Vagina (tissue), 2 donors: ENCODE measurements at regions not wholly inside any gene's neighbourhood (a gene's known extent, or its start where the extent isn't known, plus 50 kb on each side); places are given as distances from the start of the nearest gene placed in this dataset.

Experiments used
- DNase-seq, 2 donors: peaks; one replicate each; pipeline ENCODE4 v3.0.0-alpha.2; 2017; ENCODE audit errors: extremely low spot score in 2 of 2
- H3K27ac ChIP-seq: fragments of 200-600 bp; sonication (generic); one replicate; pipeline ENCODE4 v1.5.1; 2019
- H3K27me3 ChIP-seq: fragments of 200-600 bp; sonication (generic); one replicate; pipeline ENCODE4 v1.5.1; 2019
- H3K36me3 ChIP-seq, 2 donors: fragments of 200-600 bp; sonication (generic); one replicate each; pipeline ENCODE4 v1.5.1; 2017 to 2019
- H3K4me1 ChIP-seq: fragments of 200-600 bp; sonication (generic); one replicate; pipeline ENCODE4 v1.5.1; 2019
- H3K4me3 ChIP-seq, 2 donors: fragments of 200-600 bp; sonication (generic); 1 replicate in 1 of 2; 2 replicates in 1 of 2; pipeline ENCODE4 v1.5.1; 2016 to 2019
- H3K9me3 ChIP-seq: fragments of 200-600 bp; sonication (generic); one replicate; pipeline ENCODE4 v1.5.1; 2019
- POLR2A ChIP-seq, 2 donors: fragments of 450-650 bp; IDR thresholded peaks; one replicate each; pipeline ENCODE4 v1.6.1; 2017; ENCODE audit warnings: antibody characterized with exemption in 2 of 2, mild to moderate bottlenecking in 2 of 2, moderate library complexity in 2 of 2
- POLR2AphosphoS5 ChIP-seq, 2 donors: sonication (generic); formaldehyde crosslinking; IDR thresholded peaks; one replicate each; pipeline ENCODE4 v1.9.0; 2017; ENCODE audit warnings: antibody characterized with exemption in 2 of 2, mild to moderate bottlenecking in 2 of 2, low read depth in 1 of 2; ENCODE audit not compliant: insufficient read depth in 1 of 2
- intact Hi-C: fragments of 100-400 bp; cut with DNase I; formaldehyde crosslinking; loops from one replicate; pipeline ENCODE4 v1.15.1; 2023
- TF ChIP-seq, protein P1 (sequence below), 3 experiments: fragments of 450-650 bp in 2 of 3; fragments of 200-600 bp in 1 of 3; sonication (generic) in 1 of 3; IDR thresholded peaks; one replicate each; pipeline ENCODE4 v1.5.1; 2017 to 2019; ENCODE audit warnings: antibody characterized with exemption in 3 of 3, mild to moderate bottlenecking in 2 of 3, moderate library complexity in 2 of 3

DNA sequence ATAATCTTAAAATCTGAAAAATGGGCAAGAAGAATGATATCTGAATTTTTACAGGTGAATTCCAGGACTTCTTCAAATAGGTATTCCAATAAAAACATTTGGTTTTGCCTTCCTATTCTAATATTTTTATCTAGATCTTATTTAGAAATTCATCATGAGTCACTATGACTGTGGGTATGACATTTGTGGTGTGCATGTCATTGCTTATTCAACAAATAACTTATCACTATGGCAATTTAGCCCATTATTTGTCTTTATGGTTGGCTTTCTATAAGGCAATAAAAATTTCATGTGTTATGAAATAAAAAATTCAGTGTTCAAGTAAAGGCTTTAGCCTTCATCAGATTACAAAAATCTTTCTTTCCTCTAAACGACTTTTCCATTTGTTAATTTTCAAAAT lies 1139.6 kb upstream of the NUDT12 start:
- H3K4me3 ChIP-seq = no peak overlapping the region
- H3K9me3 ChIP-seq = peaks cover 8% of the 10 kb centered on the region
- H3K27ac ChIP-seq = no peak overlapping the region
- no peaks in the 10 kb centered on the region for H3K4me1 ChIP-seq
- no peak for DNase-seq
- H3K27me3 ChIP-seq = no peaks in the 10 kb centered on the region
- intact Hi-C loops = no loop called here
- TF ChIP-seq POLR2AphosphoS5 (IDR thresholded peaks at IDR 0.05; ENCODE audit: insufficient read depth in 1 of 2, low read depth in 1 of 2) (no peak), POLR2A (IDR thresholded peaks at IDR 0.05) (no peak)
- TF ChIP-seq, protein P1, sequence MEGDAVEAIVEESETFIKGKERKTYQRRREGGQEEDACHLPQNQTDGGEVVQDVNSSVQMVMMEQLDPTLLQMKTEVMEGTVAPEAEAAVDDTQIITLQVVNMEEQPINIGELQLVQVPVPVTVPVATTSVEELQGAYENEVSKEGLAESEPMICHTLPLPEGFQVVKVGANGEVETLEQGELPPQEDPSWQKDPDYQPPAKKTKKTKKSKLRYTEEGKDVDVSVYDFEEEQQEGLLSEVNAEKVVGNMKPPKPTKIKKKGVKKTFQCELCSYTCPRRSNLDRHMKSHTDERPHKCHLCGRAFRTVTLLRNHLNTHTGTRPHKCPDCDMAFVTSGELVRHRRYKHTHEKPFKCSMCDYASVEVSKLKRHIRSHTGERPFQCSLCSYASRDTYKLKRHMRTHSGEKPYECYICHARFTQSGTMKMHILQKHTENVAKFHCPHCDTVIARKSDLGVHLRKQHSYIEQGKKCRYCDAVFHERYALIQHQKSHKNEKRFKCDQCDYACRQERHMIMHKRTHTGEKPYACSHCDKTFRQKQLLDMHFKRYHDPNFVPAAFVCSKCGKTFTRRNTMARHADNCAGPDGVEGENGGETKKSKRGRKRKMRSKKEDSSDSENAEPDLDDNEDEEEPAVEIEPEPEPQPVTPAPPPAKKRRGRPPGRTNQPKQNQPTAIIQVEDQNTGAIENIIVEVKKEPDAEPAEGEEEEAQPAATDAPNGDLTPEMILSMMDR (IDR thresholded peaks at IDR 0.05) = no peak
- H3K36me3 ChIP-seq = no peaks in the 10 kb centered on the region

DNA sequence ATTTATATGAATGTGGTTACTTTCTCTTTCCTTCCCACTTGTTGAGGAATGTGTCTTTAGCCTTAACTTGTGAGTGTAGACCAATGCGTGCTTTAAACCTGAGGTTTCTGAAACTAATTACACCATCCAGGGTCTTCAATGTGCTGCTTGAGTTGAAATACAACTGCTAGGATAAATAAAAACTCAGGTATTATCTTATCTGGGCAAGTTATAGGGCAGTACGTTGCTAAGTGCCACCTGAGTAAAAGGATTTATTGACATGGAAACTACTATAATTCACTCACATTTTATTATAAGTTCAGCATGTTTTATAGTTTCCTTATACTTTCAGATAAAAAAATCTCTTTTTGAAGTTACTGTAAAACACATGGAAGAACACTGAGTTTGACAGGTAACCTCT lies 1136.8 kb upstream of the NUDT12 start:
- no peak overlapping the region for H3K27ac ChIP-seq
- no peaks in the 10 kb centered on the region for H3K4me1 ChIP-seq
- no peak overlapping the region for H3K4me3 ChIP-seq
- H3K27me3 ChIP-seq = no peaks in the 10 kb centered on the region
- no peaks in the 10 kb centered on the region for H3K36me3 ChIP-seq
- DNase-seq = no peak
- TF ChIP-seq, protein P1 (IDR thresholded peaks at IDR 0.05) = no peak
- TF ChIP-seq POLR2A (IDR thresholded peaks at IDR 0.05) (no peak), POLR2AphosphoS5 (IDR thresholded peaks at IDR 0.05; ENCODE audit: insufficient read depth in 1 of 2, low read depth in 1 of 2) (no peak)
- intact Hi-C loops = no loop called here
- peaks cover 8% of the 10 kb centered on the region for H3K9me3 ChIP-seq

DNA sequence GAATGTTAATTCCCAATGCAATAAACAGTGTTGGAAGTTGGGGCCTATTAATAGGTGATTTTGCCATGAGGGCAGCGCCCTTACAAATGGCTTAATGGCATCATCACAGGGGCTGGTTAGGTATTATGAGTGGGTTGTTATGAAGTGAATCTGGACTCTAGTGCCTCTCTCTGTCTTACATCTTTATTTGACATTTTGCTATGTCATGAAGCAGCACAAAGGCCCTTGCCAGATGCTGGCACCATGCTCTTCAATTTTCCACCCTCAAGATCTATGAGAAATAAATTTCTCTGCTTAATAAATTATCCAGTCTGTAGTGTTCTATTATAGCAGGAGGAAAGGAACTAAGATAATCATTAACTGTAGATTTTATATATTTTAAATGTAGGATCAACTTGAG lies 1098.7 kb upstream of the NUDT12 start:
- Histone ChIP-seq H3K27me3 (no peaks in the 10 kb centered on the region), H3K9me3 (no peaks in the 10 kb centered on the region), H3K36me3 (no peaks in the 10 kb centered on the region), H3K4me1 (no peaks in the 10 kb centered on the region), H3K4me3 (no peak overlapping the region), H3K27ac (no peak overlapping the region)
- TF ChIP-seq POLR2AphosphoS5 (IDR thresholded peaks at IDR 0.05; ENCODE audit: insufficient read depth in 1 of 2, low read depth in 1 of 2) (no peak), POLR2A (IDR thresholded peaks at IDR 0.05) (no peak)
- TF ChIP-seq, protein P1 (IDR thresholded peaks at IDR 0.05) = no peak
- no peak for DNase-seq
- intact Hi-C loops = no loop called here

DNA sequence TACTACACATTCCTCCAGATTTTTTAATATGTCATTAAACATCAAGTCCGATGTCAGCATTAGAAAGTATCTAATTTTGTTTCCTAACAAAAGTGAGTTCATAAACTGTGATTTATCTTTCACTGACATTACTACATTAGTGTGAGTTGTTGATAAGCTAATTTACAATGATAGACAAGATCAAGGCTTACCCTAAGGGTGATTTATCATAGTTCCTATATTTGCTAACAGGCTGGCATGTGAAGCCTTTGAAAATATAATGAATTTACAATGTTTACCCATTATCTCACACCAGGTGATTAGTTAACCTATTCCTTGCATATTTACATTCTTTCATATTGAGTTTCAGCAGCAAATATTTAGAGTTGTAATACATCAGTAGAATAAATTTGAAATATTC lies 1096.9 kb upstream of the NUDT12 start:
- H3K36me3 ChIP-seq = no peaks in the 10 kb centered on the region
- no peak overlapping the region for H3K4me3 ChIP-seq
- intact Hi-C loops = no loop called here
- H3K4me1 ChIP-seq = no peaks in the 10 kb centered on the region
- no peak overlapping the region for H3K27ac ChIP-seq
- H3K27me3 ChIP-seq = no peaks in the 10 kb centered on the region
- TF ChIP-seq, protein P1 (IDR thresholded peaks at IDR 0.05) = no peak
- TF ChIP-seq POLR2AphosphoS5 (IDR thresholded peaks at IDR 0.05; ENCODE audit: insufficient read depth in 1 of 2, low read depth in 1 of 2) = no peak
- TF ChIP-seq POLR2A (IDR thresholded peaks at IDR 0.05) = no peak
- no peaks in the 10 kb centered on the region for H3K9me3 ChIP-seq
- no peak for DNase-seq

- H3K36me3 ChIP-seq = no peaks in the 10 kb centered on the region
- H3K27me3 ChIP-seq = no peaks in the 10 kb centered on the region
- TF ChIP-seq, protein P1 (IDR thresholded peaks at IDR 0.05) = no peak
- no peak for TF ChIP-seq POLR2A (IDR thresholded peaks at IDR 0.05)
- TF ChIP-seq POLR2AphosphoS5 (IDR thresholded peaks at IDR 0.05; ENCODE audit: insufficient read depth in 1 of 2, low read depth in 1 of 2) = no peak
- no peak for DNase-seq
- H3K9me3 ChIP-seq = no peaks in the 10 kb centered on the region
- no peaks in the 10 kb centered on the region for H3K4me1 ChIP-seq
- no peak overlapping the region for H3K4me3 ChIP-seq
- H3K27ac ChIP-seq = no peak overlapping the region
- intact Hi-C loops = no loop called here
Observed at GRCh38 chr5:104652271-104652861, 1089.8 kb upstream of the NUDT12 start.
